Stomach (tissue), 4 donors: ENCODE measurements at regions not wholly inside any gene's neighbourhood (a gene's known extent, or its start where the extent isn't known, plus 50 kb on each side); places are given as distances from the start of the nearest gene placed in this dataset.

Experiments
- EP300 ChIP-seq: sonication (generic); formaldehyde crosslinking; IDR thresholded peaks from one replicate; pipeline ENCODE4 v1.6.1; 2017; ENCODE audit warnings: antibody characterized with exemption
- POLR2A ChIP-seq, 4 donors: fragments of 450-650 bp; IDR thresholded peaks; one replicate each; pipeline ENCODE4 v1.6.1; 2016; ENCODE audit warnings: antibody characterized with exemption in 4 of 4, control low read depth in 2 of 4, mild to moderate bottlenecking in 1 of 4, moderate library complexity in 1 of 4
- POLR2AphosphoS5 ChIP-seq, 3 donors: sonication (generic); formaldehyde crosslinking; IDR thresholded peaks; one replicate each; pipeline ENCODE4 v1.6.1; 2016; ENCODE audit warnings: antibody characterized with exemption in 3 of 3
- TF ChIP-seq, protein P1 (sequence below), 7 experiments: fragments of 450-650 bp in 4 of 7; fragments of 200-600 bp in 3 of 7; sonication (generic) in 3 of 7; IDR thresholded peaks; one replicate each; pipeline ENCODE4 v1.5.1; 2016 to 2019; ENCODE audit warnings: antibody characterized with exemption in 7 of 7, control low read depth in 2 of 7, mild to moderate bottlenecking in 1 of 7

DNA sequence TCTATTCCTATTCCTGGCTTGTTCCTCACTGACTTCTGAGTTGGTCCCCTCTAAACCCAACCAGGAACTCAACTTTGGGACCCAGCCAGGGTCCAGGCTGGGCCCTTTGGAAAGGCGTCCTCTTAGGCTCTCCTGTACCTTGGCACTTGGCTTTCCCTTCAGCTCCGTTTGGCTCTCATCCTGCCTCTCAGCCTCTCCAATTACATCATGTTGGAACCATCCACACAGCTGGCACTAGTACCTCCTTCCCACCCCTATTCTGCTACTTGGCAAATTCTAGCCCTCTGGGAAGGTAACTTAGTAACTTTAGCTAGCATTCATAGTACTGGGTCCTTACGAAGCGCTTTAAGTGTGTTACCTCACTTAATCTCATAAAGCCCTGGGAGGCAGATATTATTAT lies 205.3 kb upstream of the HABP2 start:
- TF ChIP-seq, protein P1, sequence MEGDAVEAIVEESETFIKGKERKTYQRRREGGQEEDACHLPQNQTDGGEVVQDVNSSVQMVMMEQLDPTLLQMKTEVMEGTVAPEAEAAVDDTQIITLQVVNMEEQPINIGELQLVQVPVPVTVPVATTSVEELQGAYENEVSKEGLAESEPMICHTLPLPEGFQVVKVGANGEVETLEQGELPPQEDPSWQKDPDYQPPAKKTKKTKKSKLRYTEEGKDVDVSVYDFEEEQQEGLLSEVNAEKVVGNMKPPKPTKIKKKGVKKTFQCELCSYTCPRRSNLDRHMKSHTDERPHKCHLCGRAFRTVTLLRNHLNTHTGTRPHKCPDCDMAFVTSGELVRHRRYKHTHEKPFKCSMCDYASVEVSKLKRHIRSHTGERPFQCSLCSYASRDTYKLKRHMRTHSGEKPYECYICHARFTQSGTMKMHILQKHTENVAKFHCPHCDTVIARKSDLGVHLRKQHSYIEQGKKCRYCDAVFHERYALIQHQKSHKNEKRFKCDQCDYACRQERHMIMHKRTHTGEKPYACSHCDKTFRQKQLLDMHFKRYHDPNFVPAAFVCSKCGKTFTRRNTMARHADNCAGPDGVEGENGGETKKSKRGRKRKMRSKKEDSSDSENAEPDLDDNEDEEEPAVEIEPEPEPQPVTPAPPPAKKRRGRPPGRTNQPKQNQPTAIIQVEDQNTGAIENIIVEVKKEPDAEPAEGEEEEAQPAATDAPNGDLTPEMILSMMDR (IDR thresholded peaks at IDR 0.05): no peak
- TF ChIP-seq EP300: no peak
- no peak for TF ChIP-seq POLR2A (IDR thresholded peaks at IDR 0.05)
- no peak for TF ChIP-seq POLR2AphosphoS5 (IDR thresholded peaks at IDR 0.05)
